VCaP (cell line): ENCODE measurements at regions not wholly inside any gene's neighbourhood (a gene's known extent, or its start where the extent isn't known, plus 50 kb on each side); places are given as distances from the start of the nearest gene placed in this dataset.

ENCODE experiments used
- H3K27ac ChIP-seq: fragments of 450-650 bp; 2 replicates; pipeline ENCODE4 v1.5.1; 2017
- CTCF ChIP-seq: fragments of 450-650 bp; conservative IDR thresholded peaks from 2 replicates; pipeline ENCODE4 v1.5.1; 2017; ENCODE audit warnings: mild to moderate bottlenecking, moderate library complexity

- no peak for TF ChIP-seq CTCF
- no peak overlapping the region for H3K27ac ChIP-seq
Measured at GRCh38 chr2:18167871-18168270, 289.4 kb downstream of the KCNS3 start.

- H3K27ac ChIP-seq = no peak overlapping the region
- no peak for TF ChIP-seq CTCF
Measured at GRCh38 chr2:18161681-18162080, 283.2 kb downstream of the KCNS3 start.

- TF ChIP-seq CTCF = no peak
- no peak overlapping the region for H3K27ac ChIP-seq
Measured at GRCh38 chr2:18159896-18160295, 281.4 kb downstream of the KCNS3 start.

GRCh38 chr2:18156421-18156820, 278.0 kb downstream of the KCNS3 start:
- no peak for TF ChIP-seq CTCF
- H3K27ac ChIP-seq = no peak overlapping the region

- H3K27ac ChIP-seq = no peak overlapping the region
- no peak for TF ChIP-seq CTCF
Measured at GRCh38 chr2:18156002-18156401, 277.5 kb downstream of the KCNS3 start.

- no peak; the same call in 1 of the 2 replicates for TF ChIP-seq CTCF
- no peak overlapping the region for H3K27ac ChIP-seq
Measured at GRCh38 chr2:18154812-18155211, 276.3 kb downstream of the KCNS3 start.

- H3K27ac ChIP-seq = no peak overlapping the region
- TF ChIP-seq CTCF = no peak
Measured at GRCh38 chr2:18154259-18154658, 275.8 kb downstream of the KCNS3 start.

GRCh38 chr2:18153741-18154140, 275.3 kb downstream of the KCNS3 start:
- no peak overlapping the region for H3K27ac ChIP-seq
- TF ChIP-seq CTCF = no peak
